GM21526 (cell line): ENCODE measurements at regions not wholly inside any gene's neighbourhood (a gene's known extent, or its start where the extent isn't known, plus 50 kb on each side); places are given as distances from the start of the nearest gene placed in this dataset.

Experiments used
- ATAC-seq: cut with Tn5 transposase; IDR thresholded peaks from one replicate; pipeline ENCODE4 v1.9.1; 2021; ENCODE audit warnings: moderate library complexity; ENCODE audit not compliant: unreplicated experiment, low FRiP score

DNA sequence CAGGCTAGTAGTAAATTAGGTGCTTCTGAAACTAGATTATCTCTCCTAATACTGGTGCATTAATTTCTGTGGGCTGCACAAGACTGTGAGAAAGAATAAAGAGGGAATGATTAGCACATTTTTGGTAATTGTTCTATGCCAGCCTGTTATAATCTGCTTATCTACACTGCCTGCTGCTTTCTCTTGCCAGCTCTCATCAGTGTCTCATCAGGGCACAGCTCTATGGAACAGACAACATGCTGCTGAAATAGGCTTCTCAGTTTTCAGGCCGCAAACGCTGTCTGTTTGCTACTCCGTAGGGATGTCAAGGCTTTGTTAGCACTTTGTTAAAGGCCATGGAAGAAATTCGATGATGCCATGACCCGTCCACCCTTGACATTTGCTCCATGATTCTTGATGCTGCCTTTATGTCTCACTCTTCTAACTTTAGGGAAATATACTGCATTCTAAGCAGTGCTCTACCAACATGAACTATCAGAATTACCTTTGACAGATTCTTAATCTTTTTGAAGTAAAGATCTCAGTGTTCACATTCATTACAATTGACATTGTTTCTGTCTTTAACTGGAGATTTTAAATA lies 84.0 kb upstream of the PRR20A start:
- no peak for ATAC-seq

DNA sequence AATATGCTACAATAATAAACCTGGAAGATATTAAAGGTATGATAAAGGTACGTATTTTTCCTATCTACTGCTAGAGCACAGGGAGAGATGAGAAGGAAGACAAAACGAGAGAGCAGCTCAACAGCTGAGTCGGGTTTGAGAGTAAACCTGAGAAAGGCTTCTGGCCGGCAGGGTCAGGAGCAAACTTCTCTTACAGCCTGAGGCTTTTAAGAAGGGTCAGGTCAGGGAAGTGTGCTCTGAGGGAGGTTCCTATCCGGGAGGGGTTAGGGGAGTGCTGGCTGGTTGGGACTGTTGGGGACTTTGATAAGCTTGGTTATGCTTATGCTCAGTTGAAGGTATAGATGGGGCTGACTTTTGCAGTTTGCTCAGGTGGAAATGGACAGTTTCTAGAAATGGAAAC lies 77.7 kb upstream of the PRR20A start:
- no peak for ATAC-seq

DNA sequence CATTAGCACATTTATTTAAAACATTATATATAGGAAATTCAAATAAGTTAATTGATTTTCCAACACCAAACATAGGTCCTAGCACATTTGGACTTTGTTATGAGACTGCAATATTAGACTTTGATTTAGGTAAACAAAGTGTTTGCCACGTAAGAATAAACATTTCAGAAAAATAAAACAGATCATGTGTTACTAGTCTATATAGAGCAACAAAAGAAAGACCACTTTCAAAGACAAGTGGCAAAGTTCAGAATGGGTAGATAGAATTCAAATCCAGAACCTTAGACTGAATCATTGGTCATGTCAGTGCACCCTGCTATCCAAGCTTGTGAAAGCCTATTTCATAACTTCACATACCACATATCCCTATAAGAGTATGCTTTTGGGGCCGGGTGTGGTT lies 66.7 kb upstream of the PRR20A start:
- ATAC-seq: no peak

DNA sequence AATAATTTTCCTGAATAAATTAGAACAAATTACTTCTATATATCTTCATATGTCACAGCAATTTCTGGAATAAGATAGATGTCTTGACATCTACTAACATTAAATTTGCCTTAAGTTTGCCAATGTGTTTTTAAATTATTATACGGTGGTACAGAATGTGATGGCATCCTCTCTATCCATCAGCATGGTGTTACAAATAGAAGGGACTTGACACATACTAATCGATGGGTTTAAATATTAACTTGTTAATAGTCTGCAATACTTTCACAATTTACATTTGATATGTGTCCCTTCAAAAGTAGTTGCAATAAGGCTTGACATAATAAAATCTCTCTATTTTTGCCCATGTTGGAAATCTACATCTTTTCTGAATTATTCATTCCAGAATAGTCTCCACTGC lies 65.1 kb upstream of the PRR20A start:
- ATAC-seq: no peak

DNA sequence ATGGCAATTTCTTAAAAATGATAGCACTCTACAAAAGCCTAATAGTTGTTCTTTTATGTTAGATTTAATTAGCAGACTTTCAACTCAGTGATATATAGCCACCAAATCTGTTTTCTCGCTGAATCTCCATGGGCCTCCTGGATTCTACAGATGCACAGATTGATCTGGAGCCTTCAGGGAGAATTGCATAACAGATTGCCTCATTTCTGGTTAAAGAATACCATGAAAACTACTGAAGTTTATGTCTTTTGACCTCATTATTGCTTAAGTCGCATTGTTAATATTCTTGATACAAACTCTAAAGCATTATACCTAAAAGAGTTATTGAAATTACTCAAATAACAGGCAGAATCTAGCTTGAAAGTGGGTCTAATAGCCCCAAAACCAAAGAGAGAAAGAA lies 53.7 kb upstream of the PRR20A start:
- ATAC-seq: no peak
